ENCODE measurements at regions not wholly inside any gene's neighbourhood (a gene's known extent, or its start where the extent isn't known, plus 50 kb on each side); places are given as distances from the start of the nearest gene placed in this dataset.

DNA sequence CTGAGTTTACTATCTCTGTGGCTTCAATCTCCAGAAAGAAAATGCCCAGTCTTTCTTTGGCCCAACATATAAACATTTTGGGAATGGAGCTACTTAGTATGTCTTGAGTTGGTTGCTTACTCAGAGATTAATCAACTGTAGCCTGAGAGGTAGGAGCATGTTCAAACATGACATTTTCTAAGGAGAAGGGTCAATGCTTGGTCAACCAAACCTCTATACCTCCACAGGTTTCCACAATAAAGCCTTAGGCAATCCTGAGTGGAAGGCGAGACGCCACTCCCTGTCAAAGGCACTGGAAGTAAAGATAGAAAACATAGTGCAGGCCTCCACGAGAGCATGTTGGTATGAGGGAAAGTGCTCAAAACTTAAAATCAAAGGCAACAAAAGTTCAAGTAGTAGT is 411.4 kb downstream of the KCTD16 start:
- DNase-seq, result no peak

DNA sequence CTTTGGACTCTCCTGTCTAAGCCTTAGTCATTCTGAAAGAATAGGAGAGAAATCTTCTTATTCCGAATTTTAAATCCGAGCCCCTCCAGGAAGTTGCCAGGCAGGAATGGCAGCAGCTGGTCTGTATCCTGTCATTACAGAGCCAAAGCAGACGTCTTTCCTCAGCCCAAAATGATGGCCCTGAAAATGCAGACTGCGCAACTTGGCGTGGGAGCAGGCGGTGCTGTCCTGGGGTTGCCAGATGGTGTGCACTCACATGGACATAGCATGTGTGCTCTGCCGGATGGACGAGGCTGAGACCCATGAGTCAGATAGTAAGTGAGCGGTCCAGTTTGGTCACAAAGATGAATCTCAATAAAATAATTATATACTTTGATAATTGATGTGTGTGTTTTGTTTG is 410.4 kb downstream of the KCTD16 start:
- DNase-seq, result no peak

DNA sequence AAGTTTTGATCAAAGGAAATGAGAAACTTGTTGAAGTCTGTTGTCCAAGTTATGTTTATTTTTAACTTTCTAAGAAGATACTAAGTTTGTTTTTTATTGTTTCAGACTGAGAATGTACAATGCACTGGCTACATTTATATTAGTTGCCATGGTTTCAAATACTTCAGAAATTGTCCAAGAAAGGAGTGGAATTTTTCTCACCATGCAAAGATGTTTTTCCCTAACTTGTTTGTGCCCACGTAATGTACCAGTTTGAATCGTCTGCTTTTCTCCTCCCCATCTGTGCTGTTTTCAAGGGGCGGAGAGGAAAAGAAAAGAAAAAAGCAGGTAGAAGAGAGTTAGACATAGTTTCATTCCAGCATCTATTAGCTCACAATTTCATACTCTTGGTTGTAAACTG is 407.0 kb downstream of the KCTD16 start:
- DNase-seq, result no peak

GRCh38 chr5:144575736-144576135 is 405.1 kb downstream of the KCTD16 start:
- DNase-seq, result no peak

- no peak for DNase-seq
These were observed 396.7 kb downstream of the KCTD16 start for GRCh38 chr5:144567421-144567780.

DNA sequence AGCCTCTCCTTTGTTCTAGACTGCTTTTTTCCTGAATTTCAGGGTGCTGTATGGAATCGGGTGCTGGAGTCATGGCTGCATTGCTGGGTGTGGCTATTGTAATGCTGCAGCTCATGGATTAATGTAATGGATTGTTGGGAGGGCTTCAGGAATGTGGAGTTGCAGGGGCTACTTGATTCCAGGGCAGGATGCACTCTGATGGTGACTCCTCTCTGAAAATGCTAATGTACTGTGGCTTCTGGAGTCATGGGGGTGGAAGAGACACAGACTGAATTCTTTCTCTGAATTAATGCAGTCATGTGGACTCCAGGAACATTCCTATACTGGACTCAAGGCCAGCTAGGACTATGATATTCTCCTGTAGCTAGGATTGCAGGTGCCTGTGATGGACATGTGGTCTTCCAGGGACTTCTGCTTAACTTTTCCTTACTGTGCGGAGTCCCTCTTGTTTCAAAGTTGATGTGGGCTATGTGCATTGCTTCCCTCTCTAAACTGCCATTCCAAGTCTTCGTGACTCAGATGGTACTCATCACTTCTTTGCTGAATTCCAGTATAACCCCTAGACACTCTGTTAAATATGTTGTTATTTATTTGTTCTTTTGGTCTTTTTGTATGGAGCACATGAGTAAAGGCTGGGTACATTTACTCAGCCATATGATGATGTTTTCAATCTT is 396.2 kb downstream of the KCTD16 start:
- no peak for DNase-seq

GRCh38 chr5:144549580-144549979 is 378.9 kb downstream of the KCTD16 start:
- no peak for DNase-seq

DNA sequence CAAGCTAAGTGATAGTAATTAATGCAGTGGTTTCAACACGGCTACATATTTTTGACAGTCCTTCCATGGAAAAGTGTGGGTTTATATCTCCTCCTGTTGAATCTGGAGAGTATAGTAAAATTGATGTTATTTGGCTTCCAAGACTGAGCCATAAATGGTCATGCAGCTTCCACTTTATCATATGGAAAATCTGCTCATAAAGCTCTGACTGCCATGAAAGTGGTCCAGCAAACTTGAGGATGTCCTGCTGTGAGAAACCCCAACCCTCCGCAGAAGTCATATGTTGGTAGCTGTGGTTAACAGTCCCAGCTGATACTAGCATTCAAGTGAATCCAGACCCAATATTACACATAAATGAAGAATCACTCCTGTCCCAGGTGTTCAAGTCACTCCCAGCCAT is 378.3 kb downstream of the KCTD16 start:
- no peak for DNase-seq

GRCh38 chr5:144547098-144547499 is 376.4 kb downstream of the KCTD16 start:
- no peak for DNase-seq

DNA sequence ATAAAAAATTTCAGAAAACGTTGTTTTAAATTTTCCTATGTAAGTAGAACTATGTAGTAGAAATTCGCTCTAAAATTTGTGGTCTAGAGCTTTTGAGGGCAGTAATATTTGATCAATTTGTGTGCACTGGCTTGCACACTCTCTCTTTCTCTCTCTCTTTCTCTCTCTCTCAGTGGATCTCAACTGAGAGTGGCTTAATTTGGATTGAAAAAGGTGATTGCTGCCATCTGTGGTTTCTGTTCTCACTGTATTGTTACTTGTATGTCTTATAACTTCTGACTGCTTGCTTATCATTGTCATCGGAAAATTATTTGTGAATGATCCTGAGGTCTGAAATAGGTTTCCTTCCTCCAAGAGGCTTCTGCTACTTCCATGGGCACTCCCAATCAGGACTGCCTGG is 368.2 kb downstream of the KCTD16 start:
- no peak for DNase-seq

All from NCI-H1930 (cell line).